Endodermal cell (in vitro differentiated cells): ENCODE measurements at regions not wholly inside any gene's neighbourhood (a gene's known extent, or its start where the extent isn't known, plus 50 kb on each side); places are given as distances from the start of the nearest gene placed in this dataset.

Experiments used
- DNase-seq: peaks from one replicate; pipeline ENCODE4 v3.0.0-alpha.2; 2017
- H3K27ac ChIP-seq: 2 replicates; pipeline ENCODE4 v1.5.1; 2013; ENCODE audit warnings: mild to moderate bottlenecking, low read depth, low read length, moderate library complexity
- H3K27me3 ChIP-seq: 2 replicates; pipeline ENCODE4 v1.6.1; 2013; ENCODE audit warnings: mild to moderate bottlenecking, low read length, moderate library complexity; ENCODE audit not compliant: insufficient read depth, control insufficient read depth, poor library complexity, severe bottlenecking
- H3K36me3 ChIP-seq: 2 replicates; pipeline ENCODE4 v1.7.0; 2013; ENCODE audit warnings: mild to moderate bottlenecking, low read length, moderate library complexity; ENCODE audit not compliant: control insufficient read depth, insufficient read depth
- H3K4me1 ChIP-seq: one replicate; pipeline ENCODE4 v1.7.0; 2013; ENCODE audit warnings: low read length; ENCODE audit not compliant: control insufficient read depth, insufficient read depth
- H3K4me3 ChIP-seq: 2 replicates; pipeline ENCODE4 v1.5.1; 2013; ENCODE audit warnings: mild to moderate bottlenecking, low read length, moderate library complexity
- H3K9ac ChIP-seq: 2 replicates; pipeline ENCODE4 v1.6.1; 2013; ENCODE audit warnings: mild to moderate bottlenecking, low read length, moderate library complexity; ENCODE audit not compliant: poor library complexity, severe bottlenecking; ENCODE audit errors: extremely low read depth
- H3K9me3 ChIP-seq: 2 replicates; pipeline ENCODE4 v1.6.1; 2013; ENCODE audit warnings: mild to moderate bottlenecking, low read length, moderate library complexity; ENCODE audit not compliant: control insufficient read depth
- H3K27ac Mint-ChIP-seq: 2 replicates; pipeline ENCODE4 v1.8.0; 2020; ENCODE audit warnings: mixed read lengths
- H3K27me3 Mint-ChIP-seq: 2 replicates; pipeline ENCODE4 v1.8.0; 2021; ENCODE audit warnings: mild to moderate bottlenecking, mixed read lengths; ENCODE audit not compliant: insufficient read depth
- H3K36me3 Mint-ChIP-seq: 2 replicates; pipeline ENCODE4 v1.8.0; 2020; ENCODE audit warnings: low read depth, mixed read lengths
- H3K4me1 Mint-ChIP-seq: 2 replicates; pipeline ENCODE4 v1.8.0; 2020; ENCODE audit warnings: mixed read lengths
- H3K4me3 Mint-ChIP-seq: 2 replicates; pipeline ENCODE4 v1.8.0; 2020; ENCODE audit warnings: mild to moderate bottlenecking, moderate library complexity, mixed read lengths
- H3K9me3 Mint-ChIP-seq: 2 replicates; pipeline ENCODE4 v1.8.0; 2020; ENCODE audit warnings: mild to moderate bottlenecking, mixed read lengths
- CTCF ChIP-seq: fragments of 200-600 bp; sonication (generic); conservative IDR thresholded peaks from 2 replicates; pipeline ENCODE4 v1.5.0; 2021; ENCODE audit warnings: antibody characterized with exemption, mild to moderate bottlenecking
- WGBS, 2 experiments: methylation state at CpG; one replicate each; pipeline versions ENCODE4 v1.1.5 to v1.1.7; 2013; ENCODE audit warnings: missing lambda C conversion rate in 2 of 2, mixed read lengths in 1 of 2; ENCODE audit not compliant: insufficient coverage in 1 of 2, insufficient read length in 1 of 2; 5-methylcytosine and 5-hydroxymethylcytosine counted together

GRCh38 chr7:25314094-25314730 is 85.9 kb upstream of the NPVF start:
- Mint-ChIP-seq H3K9me3 (no peaks in the 10 kb centered on the region), H3K27me3 (no peaks in the 10 kb centered on the region), H3K4me3 (no peak overlapping the region), H3K27ac (no peak overlapping the region), H3K36me3 (no peaks in the 10 kb centered on the region), H3K4me1 (no peaks in the 10 kb centered on the region)
- no peak overlapping the region for H3K9ac ChIP-seq
- H3K4me3 ChIP-seq, result no peak overlapping the region
- 79 to 93% methylated on average over 2 to 5 of the region's 5 CpGs for WGBS, 2 experiments
- no peak for DNase-seq
- no peak for TF ChIP-seq CTCF
- no peaks in the 10 kb centered on the region for H3K4me1 ChIP-seq
- no peaks in the 10 kb centered on the region for H3K27me3 ChIP-seq
- H3K9me3 ChIP-seq, result no peaks in the 10 kb centered on the region
- H3K36me3 ChIP-seq, result no peaks in the 10 kb centered on the region
- no peak overlapping the region for H3K27ac ChIP-seq

- H3K9ac ChIP-seq, result no peak overlapping the region
- no peaks in the 10 kb centered on the region for H3K9me3 Mint-ChIP-seq
- no peaks in the 10 kb centered on the region for H3K27me3 Mint-ChIP-seq
- H3K4me1 Mint-ChIP-seq, result no peaks in the 10 kb centered on the region
- TF ChIP-seq CTCF, result no peak
- H3K27ac ChIP-seq, result no peak overlapping the region
- H3K27me3 ChIP-seq, result no peaks in the 10 kb centered on the region
- no peak overlapping the region for H3K4me3 Mint-ChIP-seq
- no peak overlapping the region for H3K27ac Mint-ChIP-seq
- no peaks in the 10 kb centered on the region for H3K9me3 ChIP-seq
- DNase-seq, result no peak
- WGBS, 2 experiments, result 91 to 92% methylated on average over 2 to 10 of the region's 10 CpGs
- no peaks in the 10 kb centered on the region for H3K4me1 ChIP-seq
- no peaks in the 10 kb centered on the region for H3K36me3 Mint-ChIP-seq
- H3K4me3 ChIP-seq, result no peak overlapping the region
- no peaks in the 10 kb centered on the region for H3K36me3 ChIP-seq
Observed at GRCh38 chr7:25314731-25315267, 86.5 kb upstream of the NPVF start.

- no peak for TF ChIP-seq CTCF
- no peak for DNase-seq
- no peak overlapping the region for H3K27ac Mint-ChIP-seq
- WGBS, 2 experiments, result 95 to 100% methylated on average over 1 to 2 of the region's 2 CpGs
- H3K27me3 ChIP-seq, result no peaks in the 10 kb centered on the region
- no peak overlapping the region for H3K4me3 Mint-ChIP-seq
- no peaks in the 10 kb centered on the region for H3K9me3 Mint-ChIP-seq
- H3K27ac ChIP-seq, result no peak overlapping the region
- no peaks in the 10 kb centered on the region for H3K4me1 ChIP-seq
- no peaks in the 10 kb centered on the region for H3K27me3 Mint-ChIP-seq
- no peaks in the 10 kb centered on the region for H3K36me3 Mint-ChIP-seq
- no peaks in the 10 kb centered on the region for H3K4me1 Mint-ChIP-seq
- no peak overlapping the region for H3K9ac ChIP-seq
- no peaks in the 10 kb centered on the region for H3K9me3 ChIP-seq
- no peak overlapping the region for H3K4me3 ChIP-seq
- H3K36me3 ChIP-seq, result no peaks in the 10 kb centered on the region
Observed at GRCh38 chr7:25316366-25316765, 88.1 kb upstream of the NPVF start.
